A673 (cell line): ENCODE measurements at regions not wholly inside any gene's neighbourhood (a gene's known extent, or its start where the extent isn't known, plus 50 kb on each side); places are given as distances from the start of the nearest gene placed in this dataset.
"Not testable (repeated sequence)": the region's sequence is repeated elsewhere in the genome, so short reads cannot be mapped to it uniquely, and the experiment has no call there.

Source experiments
- BruUV-seq: library from RNA; stranded (reverse); fragments of 400-500 nt; replicated peaks from 2 replicates; lab custom pipeline; 2021; lab: Mats Ljungman, UMichigan
- CTCF ChIA-PET: fragments of 300-600 bp; sonication (Branson Sonifier 250); formaldehyde crosslinking; loops from one replicate; lab custom pipeline; 2022; ENCODE audit warnings: antibody characterized with exemption; lab: Charles Lee
- POLR2A ChIA-PET: fragments of 300-600 bp; sonication (Branson Sonifier 250); formaldehyde crosslinking; loops from one replicate; lab custom pipeline; 2022; ENCODE audit warnings: antibody characterized with exemption; ENCODE audit not compliant: low non-redundant PET; lab: Charles Lee
- DNase-seq: peaks from one replicate; pipeline ENCODE4 v3.0.0-alpha.2; 2015; ENCODE audit warnings: low spot score
- H3K27ac ChIP-seq: fragments of 200-600 bp; sonication (generic); 2 replicates; pipeline ENCODE4 v1.5.1; 2016; ENCODE audit warnings: mixed run types, low read depth, mild to moderate bottlenecking, mixed read lengths, antibody characterized with exemption, low read length; ENCODE audit not compliant: poor library complexity, severe bottlenecking
- H3K27me3 ChIP-seq: fragments of 200-600 bp; sonication (generic); replicated peaks from 2 replicates; pipeline ENCODE4 v1.6.1; 2017; ENCODE audit warnings: mixed run types, low read depth, mild to moderate bottlenecking, mixed read lengths, antibody characterized with exemption, low read length; ENCODE audit not compliant: insufficient read depth, poor library complexity
- H3K36me3 ChIP-seq: fragments of 200-600 bp; sonication (generic); 2 replicates; pipeline ENCODE4 v1.6.1; 2016; ENCODE audit warnings: mixed run types, mild to moderate bottlenecking, mixed read lengths, antibody characterized with exemption, low read length; ENCODE audit not compliant: insufficient read depth, poor library complexity, severe bottlenecking
- H3K4me1 ChIP-seq: fragments of 200-600 bp; sonication (generic); 2 replicates; pipeline ENCODE4 v1.6.1; 2017; ENCODE audit warnings: mixed run types, mild to moderate bottlenecking, mixed read lengths, antibody characterized with exemption, low read length; ENCODE audit not compliant: insufficient read depth, poor library complexity, severe bottlenecking
- H3K4me3 ChIP-seq: fragments of 200-600 bp; sonication (generic); 2 replicates; pipeline ENCODE4 v1.5.1; 2016; ENCODE audit warnings: low read depth, mixed run types, mild to moderate bottlenecking, mixed read lengths, low read length; ENCODE audit not compliant: poor library complexity, severe bottlenecking
- H3K9me3 ChIP-seq: fragments of 200-600 bp; sonication (generic); 2 replicates; pipeline ENCODE4 v1.6.1; 2016; ENCODE audit warnings: mixed run types, low read depth, mild to moderate bottlenecking, mixed read lengths, antibody characterized with exemption, low read length; ENCODE audit not compliant: poor library complexity, severe bottlenecking
- EZH2 ChIP-seq: fragments of 200-600 bp; sonication (generic); IDR thresholded peaks from 2 replicates; pipeline ENCODE4 v1.6.1; 2017; ENCODE audit warnings: borderline replicate concordance, low read depth, mild to moderate bottlenecking, mixed read lengths, antibody characterized with exemption, low read length; ENCODE audit not compliant: poor library complexity, severe bottlenecking
- intact Hi-C: fragments of 100-400 bp; cut with micrococcal nuclease; formaldehyde crosslinking; loops from one replicate; pipeline ENCODE4 v1.10.0; 2022; ENCODE audit not compliant: unreplicated experiment
- TF ChIP-seq, protein P1 (sequence below): fragments of 300-800, 200-600 bp; sonication (generic); conservative IDR thresholded peaks from 2 replicates; pipeline ENCODE4 v1.5.1; 2017; ENCODE audit warnings: low read depth, mild to moderate bottlenecking, antibody characterized with exemption, low read length, moderate library complexity, mixed read lengths

DNA sequence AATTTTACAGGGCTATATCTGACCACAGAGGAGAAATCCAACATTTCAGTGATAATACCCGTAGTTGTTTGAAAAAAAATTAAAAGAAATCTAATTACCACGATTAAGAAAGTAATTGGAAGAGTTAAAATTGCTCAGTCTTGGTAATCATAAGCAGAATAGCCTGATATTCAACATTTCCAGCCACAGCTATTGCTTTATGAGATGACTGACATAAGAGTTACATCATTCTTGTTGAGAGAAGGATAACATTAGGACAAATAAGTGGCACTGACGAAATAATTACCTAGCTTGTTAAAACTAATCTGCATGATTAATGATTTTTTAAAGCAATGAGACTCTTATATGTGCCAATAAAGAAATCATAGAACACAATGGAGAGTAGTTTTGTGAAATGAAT lies 825.0 kb upstream of the GBE1 start:
- POLR2A ChIA-PET, result no interaction called here
- no peak for DNase-seq
- intact Hi-C loops, result no loop called here
- H3K27ac ChIP-seq, result no peak overlapping the region
- H3K27me3 ChIP-seq, result no peaks in the 10 kb centered on the region
- H3K4me1 ChIP-seq, result no peaks in the 10 kb centered on the region
- BruUV-seq, result no TSS peak
- TF ChIP-seq, protein P1, sequence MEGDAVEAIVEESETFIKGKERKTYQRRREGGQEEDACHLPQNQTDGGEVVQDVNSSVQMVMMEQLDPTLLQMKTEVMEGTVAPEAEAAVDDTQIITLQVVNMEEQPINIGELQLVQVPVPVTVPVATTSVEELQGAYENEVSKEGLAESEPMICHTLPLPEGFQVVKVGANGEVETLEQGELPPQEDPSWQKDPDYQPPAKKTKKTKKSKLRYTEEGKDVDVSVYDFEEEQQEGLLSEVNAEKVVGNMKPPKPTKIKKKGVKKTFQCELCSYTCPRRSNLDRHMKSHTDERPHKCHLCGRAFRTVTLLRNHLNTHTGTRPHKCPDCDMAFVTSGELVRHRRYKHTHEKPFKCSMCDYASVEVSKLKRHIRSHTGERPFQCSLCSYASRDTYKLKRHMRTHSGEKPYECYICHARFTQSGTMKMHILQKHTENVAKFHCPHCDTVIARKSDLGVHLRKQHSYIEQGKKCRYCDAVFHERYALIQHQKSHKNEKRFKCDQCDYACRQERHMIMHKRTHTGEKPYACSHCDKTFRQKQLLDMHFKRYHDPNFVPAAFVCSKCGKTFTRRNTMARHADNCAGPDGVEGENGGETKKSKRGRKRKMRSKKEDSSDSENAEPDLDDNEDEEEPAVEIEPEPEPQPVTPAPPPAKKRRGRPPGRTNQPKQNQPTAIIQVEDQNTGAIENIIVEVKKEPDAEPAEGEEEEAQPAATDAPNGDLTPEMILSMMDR, result no peak
- TF ChIP-seq EZH2, result no peak
- CTCF ChIA-PET, result no interaction called here
- no peaks in the 10 kb centered on the region for H3K36me3 ChIP-seq
- H3K9me3 ChIP-seq, result peaks cover 3% of the 10 kb centered on the region
- no peak overlapping the region for H3K4me3 ChIP-seq

DNA sequence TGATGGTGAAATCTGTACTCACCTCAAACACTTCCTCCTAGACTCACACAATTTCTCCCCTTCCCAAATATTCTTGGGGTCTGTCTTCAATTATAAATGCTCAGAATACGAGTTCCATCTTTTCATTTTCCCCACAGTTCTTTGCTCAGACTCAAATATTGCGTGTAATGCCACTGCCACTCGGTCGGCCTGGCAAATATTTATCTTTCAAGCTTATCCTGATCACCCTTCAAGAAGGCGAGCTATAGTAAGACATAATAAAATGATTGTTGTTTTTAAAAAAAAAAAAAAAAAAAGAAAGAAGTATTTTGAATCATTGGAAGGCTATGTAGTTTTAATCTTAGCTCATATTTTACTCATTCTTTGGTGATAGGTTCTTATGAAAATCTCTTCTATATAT lies 824.6 kb upstream of the GBE1 start:
- H3K4me3 ChIP-seq, intact Hi-C loops, H3K27me3 ChIP-seq, CTCF ChIA-PET, H3K4me1 ChIP-seq, DNase-seq, POLR2A ChIA-PET, H3K9me3 ChIP-seq, BruUV-seq, H3K36me3 ChIP-seq, H3K27ac ChIP-seq: not testable (repeated sequence)

- POLR2A ChIA-PET, CTCF ChIA-PET, H3K27ac ChIP-seq, H3K27me3 ChIP-seq, H3K36me3 ChIP-seq, BruUV-seq, H3K9me3 ChIP-seq, intact Hi-C loops, DNase-seq, H3K4me1 ChIP-seq, H3K4me3 ChIP-seq: not testable (repeated sequence)
Observed at GRCh38 chr3:82585591-82585990, 824.1 kb upstream of the GBE1 start.

- CTCF ChIA-PET, POLR2A ChIA-PET, H3K9me3 ChIP-seq, H3K27ac ChIP-seq, H3K4me1 ChIP-seq, intact Hi-C loops, DNase-seq, BruUV-seq, H3K27me3 ChIP-seq, H3K36me3 ChIP-seq, H3K4me3 ChIP-seq: not testable (repeated sequence)
Observed at GRCh38 chr3:82584861-82585260, 823.4 kb upstream of the GBE1 start.

GRCh38 chr3:82584415-82584814 lies 823.0 kb upstream of the GBE1 start:
- H3K4me1 ChIP-seq, DNase-seq, H3K4me3 ChIP-seq, H3K27ac ChIP-seq, H3K9me3 ChIP-seq, BruUV-seq, H3K27me3 ChIP-seq, POLR2A ChIA-PET, intact Hi-C loops, H3K36me3 ChIP-seq, CTCF ChIA-PET: not testable (repeated sequence)
